ENCODE measurements at regions not wholly inside any gene's neighbourhood (a gene's known extent, or its start where the extent isn't known, plus 50 kb on each side); places are given as distances from the start of the nearest gene placed in this dataset.
"Not testable (repeated sequence)": the region's sequence is repeated elsewhere in the genome, so short reads cannot be mapped to it uniquely, and the experiment has no call there.

DNA sequence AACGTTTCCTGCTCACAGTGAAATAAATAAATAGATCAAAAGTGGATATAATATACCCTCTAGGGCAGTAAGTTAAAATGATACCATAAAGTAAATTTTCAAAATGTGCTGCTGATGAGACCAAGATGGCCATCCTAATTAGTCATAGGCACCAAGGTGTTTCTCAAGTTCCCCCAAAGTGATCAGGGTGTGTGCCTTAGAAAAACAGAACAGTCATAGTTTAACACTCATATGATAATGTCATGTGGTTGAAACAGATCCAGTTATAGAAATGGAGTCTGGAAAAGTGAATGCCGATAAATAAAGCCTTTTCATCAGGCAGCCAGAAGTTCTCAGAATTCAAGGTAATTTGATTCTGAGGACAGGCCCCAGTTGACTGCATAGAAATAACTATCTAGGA is 161.5 kb upstream of the CDKN2B start:
- H3K36me3 ChIP-seq (ENCODE audit: control insufficient read depth, insufficient read depth, low read length): no peaks in the 10 kb centered on the region
- no peak for DNase-seq (ENCODE audit: extremely low read depth, insufficient read length)
- TF ChIP-seq, protein P1, sequence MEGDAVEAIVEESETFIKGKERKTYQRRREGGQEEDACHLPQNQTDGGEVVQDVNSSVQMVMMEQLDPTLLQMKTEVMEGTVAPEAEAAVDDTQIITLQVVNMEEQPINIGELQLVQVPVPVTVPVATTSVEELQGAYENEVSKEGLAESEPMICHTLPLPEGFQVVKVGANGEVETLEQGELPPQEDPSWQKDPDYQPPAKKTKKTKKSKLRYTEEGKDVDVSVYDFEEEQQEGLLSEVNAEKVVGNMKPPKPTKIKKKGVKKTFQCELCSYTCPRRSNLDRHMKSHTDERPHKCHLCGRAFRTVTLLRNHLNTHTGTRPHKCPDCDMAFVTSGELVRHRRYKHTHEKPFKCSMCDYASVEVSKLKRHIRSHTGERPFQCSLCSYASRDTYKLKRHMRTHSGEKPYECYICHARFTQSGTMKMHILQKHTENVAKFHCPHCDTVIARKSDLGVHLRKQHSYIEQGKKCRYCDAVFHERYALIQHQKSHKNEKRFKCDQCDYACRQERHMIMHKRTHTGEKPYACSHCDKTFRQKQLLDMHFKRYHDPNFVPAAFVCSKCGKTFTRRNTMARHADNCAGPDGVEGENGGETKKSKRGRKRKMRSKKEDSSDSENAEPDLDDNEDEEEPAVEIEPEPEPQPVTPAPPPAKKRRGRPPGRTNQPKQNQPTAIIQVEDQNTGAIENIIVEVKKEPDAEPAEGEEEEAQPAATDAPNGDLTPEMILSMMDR (IDR thresholded peaks at IDR 0.05; ENCODE audit: insufficient read depth, low read length, poor library complexity, severe bottlenecking): no peak
- no peak overlapping the region for H3K4me3 ChIP-seq (replicated peaks; ENCODE audit: low read depth, low read length)
- H3K27me3 ChIP-seq (replicated peaks; ENCODE audit: control insufficient read depth, insufficient read depth, low read length): no peaks in the 10 kb centered on the region

DNA sequence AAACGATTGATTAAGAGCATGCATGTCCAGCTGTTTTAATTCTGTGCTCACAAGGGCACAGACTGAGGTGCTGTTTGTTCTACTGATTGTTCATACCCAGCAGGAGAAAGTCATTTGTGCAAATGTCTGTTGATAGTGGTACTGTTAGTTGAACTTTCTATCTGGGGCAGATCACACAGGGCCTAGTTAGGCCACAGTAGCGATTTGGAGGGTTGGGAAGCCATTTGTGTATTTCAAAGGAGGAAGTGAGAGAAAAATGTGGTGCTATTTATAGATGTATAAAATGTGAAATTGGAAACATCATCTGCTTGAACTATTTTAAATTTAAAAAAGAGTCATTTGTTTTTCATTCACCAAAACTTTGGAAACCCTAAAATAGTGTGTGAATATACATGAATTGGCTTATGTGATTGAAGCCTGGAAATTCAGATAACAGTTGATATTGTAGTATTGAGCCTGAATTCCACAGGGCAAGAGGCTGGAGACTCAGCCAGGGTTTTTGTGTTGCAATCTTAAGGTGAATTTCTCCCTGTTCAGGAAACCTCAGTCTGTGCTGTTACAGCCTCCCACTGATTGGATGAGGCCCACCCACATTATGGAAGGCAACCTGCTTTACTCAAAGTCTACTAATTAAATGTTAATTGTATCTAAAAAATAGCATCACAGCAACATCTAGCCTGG is 162.0 kb upstream of the CDKN2B start:
- TF ChIP-seq, protein P1 (IDR thresholded peaks at IDR 0.05; ENCODE audit: insufficient read depth, low read length, poor library complexity, severe bottlenecking): no peak
- Histone ChIP-seq H3K27me3 (replicated peaks; ENCODE audit: control insufficient read depth, insufficient read depth, low read length) (no peaks in the 10 kb centered on the region), H3K36me3 (ENCODE audit: control insufficient read depth, insufficient read depth, low read length) (no peaks in the 10 kb centered on the region), H3K4me3 (replicated peaks; ENCODE audit: low read depth, low read length) (no peak overlapping the region)
- no peak for DNase-seq (ENCODE audit: extremely low read depth, insufficient read length)

DNA sequence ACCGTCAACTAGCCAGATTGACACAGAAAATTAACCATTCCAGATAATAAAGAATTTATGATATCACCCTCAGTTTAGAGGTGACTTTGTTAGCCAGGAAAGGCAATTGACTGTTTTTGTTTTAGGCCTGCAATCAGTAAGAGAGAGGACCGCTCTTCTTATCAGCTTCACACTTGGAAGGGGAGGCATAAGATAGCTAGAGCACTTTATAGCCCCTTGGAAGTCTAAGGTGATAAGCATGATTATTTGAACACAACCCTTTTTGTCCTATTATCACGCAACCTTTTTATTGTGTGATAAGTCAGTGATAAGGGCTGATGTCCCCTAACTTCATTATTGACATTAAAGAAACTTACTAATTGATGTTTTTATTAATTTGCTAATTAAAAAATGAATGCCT is 162.6 kb upstream of the CDKN2B start:
- Histone ChIP-seq H3K27me3 (replicated peaks; ENCODE audit: control insufficient read depth, insufficient read depth, low read length) (no peaks in the 10 kb centered on the region), H3K36me3 (ENCODE audit: control insufficient read depth, insufficient read depth, low read length) (no peaks in the 10 kb centered on the region), H3K4me3 (replicated peaks; ENCODE audit: low read depth, low read length) (no peak overlapping the region)
- TF ChIP-seq, protein P1 (IDR thresholded peaks at IDR 0.05; ENCODE audit: insufficient read depth, low read length, poor library complexity, severe bottlenecking): no peak
- no peak for DNase-seq (ENCODE audit: extremely low read depth, insufficient read length)

DNA sequence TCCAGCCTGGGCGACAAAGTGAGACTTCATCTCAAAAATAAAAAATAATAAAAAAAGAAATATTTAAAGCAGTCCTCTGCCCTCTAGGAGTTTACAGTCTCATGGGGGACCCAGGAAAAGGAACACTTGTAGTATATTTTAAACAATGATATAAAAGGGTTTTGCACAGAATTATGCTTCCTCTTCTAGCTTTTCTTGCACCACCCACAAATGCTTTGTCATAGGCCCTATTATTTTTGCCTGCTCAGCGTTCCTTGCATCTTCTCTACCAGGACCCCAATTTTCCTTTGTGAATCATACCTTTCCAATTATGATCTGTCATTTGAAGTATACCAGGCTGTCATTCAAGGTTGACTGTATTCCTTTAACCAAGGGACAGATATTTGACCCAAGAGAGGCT is 164.8 kb upstream of the CDKN2B start:
- TF ChIP-seq, protein P1 (IDR thresholded peaks at IDR 0.05; ENCODE audit: insufficient read depth, low read length, poor library complexity, severe bottlenecking): no peak
- H3K36me3 ChIP-seq (ENCODE audit: control insufficient read depth, insufficient read depth, low read length): no peaks in the 10 kb centered on the region
- no peak overlapping the region for H3K4me3 ChIP-seq (replicated peaks; ENCODE audit: low read depth, low read length)
- H3K27me3 ChIP-seq (replicated peaks; ENCODE audit: control insufficient read depth, insufficient read depth, low read length): no peaks in the 10 kb centered on the region
- DNase-seq (ENCODE audit: extremely low read depth, insufficient read length): no peak

DNA sequence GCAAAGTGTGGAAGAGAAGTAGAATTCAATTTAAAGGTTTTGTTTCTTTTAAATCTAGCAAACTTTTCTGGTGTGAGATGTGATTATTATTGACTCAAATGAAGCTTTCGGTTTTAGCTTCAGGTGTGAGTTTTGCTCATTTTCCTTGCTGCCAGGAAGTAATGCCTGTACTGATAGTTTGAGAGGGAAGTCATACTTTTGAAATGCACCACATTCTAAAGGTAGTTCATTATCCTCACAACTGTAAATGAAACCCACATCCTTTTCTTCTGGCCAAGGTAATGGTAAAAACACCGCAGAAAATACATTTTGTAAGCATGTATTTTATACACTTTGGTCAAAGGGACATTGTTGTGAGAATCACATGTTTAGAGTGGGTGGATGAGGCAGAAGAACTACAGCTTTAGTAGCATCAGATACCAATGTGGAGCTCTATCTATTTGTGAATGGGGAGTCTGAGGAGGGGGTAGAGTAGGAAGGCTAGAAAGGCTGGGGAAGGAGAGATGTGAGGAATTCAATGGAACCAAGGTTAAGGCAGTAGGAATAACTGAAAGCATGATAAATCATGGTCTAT is 167.0 kb upstream of the CDKN2B start:
- TF ChIP-seq, protein P1 (IDR thresholded peaks at IDR 0.05; ENCODE audit: insufficient read depth, low read length, poor library complexity, severe bottlenecking): no peak
- DNase-seq (ENCODE audit: extremely low read depth, insufficient read length): peak; percentile 14
- H3K4me3 ChIP-seq (replicated peaks; ENCODE audit: low read depth, low read length): no peak overlapping the region
- H3K27me3 ChIP-seq (replicated peaks; ENCODE audit: control insufficient read depth, insufficient read depth, low read length): no peaks in the 10 kb centered on the region
- no peaks in the 10 kb centered on the region for H3K36me3 ChIP-seq (ENCODE audit: control insufficient read depth, insufficient read depth, low read length)

DNA sequence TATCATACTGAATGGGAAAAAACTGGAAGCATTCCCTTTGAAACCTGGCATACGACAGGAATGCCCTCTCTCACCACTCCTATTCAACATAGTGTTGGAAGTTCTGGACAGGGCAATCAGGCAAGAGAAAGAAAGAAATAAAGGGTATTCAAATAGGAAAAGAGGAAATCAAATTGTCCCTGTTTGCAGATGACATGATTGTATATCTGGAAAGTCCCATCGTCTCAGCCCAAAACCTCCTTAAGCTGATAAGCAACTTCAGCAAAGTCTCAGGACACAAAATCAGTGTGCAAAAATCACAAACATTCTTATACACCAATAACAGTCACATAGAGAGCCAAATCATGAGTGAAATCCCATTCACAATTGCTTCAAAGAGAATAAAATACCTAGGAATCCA is 171.9 kb upstream of the CDKN2B start:
- not testable (repeated sequence) for DNase-seq (ENCODE audit: extremely low read depth, insufficient read length); H3K36me3 ChIP-seq (ENCODE audit: control insufficient read depth, insufficient read depth, low read length); H3K4me3 ChIP-seq (replicated peaks; ENCODE audit: low read depth, low read length); H3K27me3 ChIP-seq (replicated peaks; ENCODE audit: control insufficient read depth, insufficient read depth, low read length)
